ENCODE measurements at regions not wholly inside any gene's neighbourhood (a gene's known extent, or its start where the extent isn't known, plus 50 kb on each side); places are given as distances from the start of the nearest gene placed in this dataset.

DNA sequence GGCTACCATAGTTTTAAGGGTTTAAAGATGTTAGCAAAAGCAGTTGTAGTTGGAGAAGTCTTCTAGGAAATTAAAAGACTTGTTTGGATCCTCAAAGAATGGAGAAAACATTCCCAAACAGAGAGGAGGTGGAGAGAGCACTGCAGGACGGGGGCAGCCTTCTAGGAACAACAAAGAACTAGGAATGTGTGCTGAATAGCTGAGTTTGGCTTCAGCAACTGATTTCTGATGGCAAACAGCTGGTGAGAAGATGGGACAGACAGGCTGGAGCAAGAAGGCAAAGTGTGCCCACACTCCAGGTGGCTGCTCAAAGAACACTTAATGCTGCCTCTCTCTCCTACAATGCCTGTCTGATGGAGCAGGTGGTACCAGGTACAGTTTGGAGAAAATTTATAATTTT, 1331.1 kb downstream of the ADGRL3 start:
- TF ChIP-seq CTCF (optimal IDR thresholded peaks at IDR 0.05 in 1 of 3, IDR thresholded peaks at IDR 0.05 in 1 of 3, conservative IDR thresholded peaks at IDR 0.05 in 1 of 3; ENCODE audit: extremely low read depth in 1 of 3, insufficient read depth in 2 of 3, low read length in 3 of 3), result no peak
- TF ChIP-seq EZH2 (IDR thresholded peaks at IDR 0.05; ENCODE audit: low read length), result no peak

All from keratinocyte (primary cell).